ENCODE measurements at regions not wholly inside any gene's neighbourhood (a gene's known extent, or its start where the extent isn't known, plus 50 kb on each side); places are given as distances from the start of the nearest gene placed in this dataset.

- Histone ChIP-seq H3K27ac (ENCODE audit: low read length in 2 of 2) (no peak overlapping the region), H3K79me2 (ENCODE audit: control insufficient read depth, insufficient read depth, low read length) (no peaks in the 10 kb centered on the region), H3K4me1 (ENCODE audit: control insufficient read depth in 2 of 2, insufficient read depth in 2 of 2, low read length in 2 of 2) (no peaks in the 10 kb centered on the region), H3K27me3 (replicated peaks in 1 of 4; ENCODE audit: control extremely low read depth in 1 of 4, control insufficient read depth in 3 of 4, insufficient read depth in 4 of 4, low read length in 3 of 4) (no peaks in the 10 kb centered on the region), H3K9ac (ENCODE audit: low read length) (no peak overlapping the region), H3K4me2 (replicated peaks; ENCODE audit: low read depth, low read length, poor library complexity, severe bottlenecking) (no peak overlapping the region), H3K9me3 (ENCODE audit: control extremely low read depth in 1 of 3, control insufficient read depth in 2 of 3, insufficient read depth in 1 of 3, low read length in 2 of 3) (peaks cover 0 to 13% (median 0%) of the 10 kb centered on the region in 3 donors), H3K4me3 (ENCODE audit: control extremely low read depth in 1 of 5, extremely low read depth in 1 of 5, insufficient read depth in 1 of 5, low read depth in 2 of 5, low read length in 4 of 5) (no peak overlapping the region), H3K36me3 (replicated peaks in 1 of 2; ENCODE audit: control extremely low read depth in 1 of 2, control insufficient read depth in 1 of 2, extremely low read depth in 1 of 2, insufficient read depth in 2 of 2, low read length in 1 of 2) (no peaks in the 10 kb centered on the region), H4K20me1 (ENCODE audit: control insufficient read depth, insufficient read depth, low read length, poor library complexity, severe bottlenecking) (no peaks in the 10 kb centered on the region), H2AFZ (ENCODE audit: insufficient read depth, low read depth, low read length, poor library complexity, severe bottlenecking) (no peak overlapping the region)
- POLR2A ChIA-PET, result no interaction called here
- ATAC-seq (ENCODE audit: low read depth) (no peak), DNase-seq (no peak)
- TF ChIP-seq CTCF (IDR thresholded peaks at IDR 0.05) (no peak), EZH2 (IDR thresholded peaks at IDR 0.05; ENCODE audit: borderline replicate concordance, insufficient read depth, low read depth, low read length, poor library complexity, severe bottlenecking) (no peak)
- CTCF ChIA-PET, result interaction anchor here (0.6 kb wide), 1 partner anchor 449 kb away, joined by 4 read pairs; no protein-coding TSS in a partner anchor
- intact Hi-C loops (cut with micrococcal nuclease), result no loop called here
- H3K4me3 Mint-ChIP-seq, result no peak overlapping the region
- WGBS (ENCODE audit: insufficient coverage), result no CpG with 5 or more reads among the region's 5 CpGs
- H3K9me3 Mint-ChIP-seq (ENCODE audit: insufficient read depth), result no peaks in the 10 kb centered on the region
- no peak overlapping the region for H3K27ac Mint-ChIP-seq
- no peaks in the 10 kb centered on the region for H3K4me1 Mint-ChIP-seq
- H3K27me3 Mint-ChIP-seq, result peaks cover 10% of the 10 kb centered on the region
Measured at GRCh38 chr2:64376926-64377325, 77.0 kb upstream of the LGALSL start.

GRCh38 chr2:64379186-64379585 lies 74.8 kb upstream of the LGALSL start:
- ChIA-PET POLR2A (no interaction called here), CTCF (no interaction called here)
- no peak overlapping the region for H3K27ac Mint-ChIP-seq
- Histone ChIP-seq H4K20me1 (ENCODE audit: control insufficient read depth, insufficient read depth, low read length, poor library complexity, severe bottlenecking) (no peaks in the 10 kb centered on the region), H3K9me3 (ENCODE audit: control extremely low read depth in 1 of 3, control insufficient read depth in 2 of 3, insufficient read depth in 1 of 3, low read length in 2 of 3) (peaks cover 0 to 13% (median 0%) of the 10 kb centered on the region in 3 donors), H3K4me3 (ENCODE audit: control extremely low read depth in 1 of 5, extremely low read depth in 1 of 5, insufficient read depth in 1 of 5, low read depth in 2 of 5, low read length in 4 of 5) (no peak overlapping the region), H3K4me2 (replicated peaks; ENCODE audit: low read depth, low read length, poor library complexity, severe bottlenecking) (no peak overlapping the region), H3K79me2 (ENCODE audit: control insufficient read depth, insufficient read depth, low read length) (no peaks in the 10 kb centered on the region), H3K36me3 (replicated peaks in 1 of 2; ENCODE audit: control extremely low read depth in 1 of 2, control insufficient read depth in 1 of 2, extremely low read depth in 1 of 2, insufficient read depth in 2 of 2, low read length in 1 of 2) (no peaks in the 10 kb centered on the region), H3K27ac (ENCODE audit: low read length in 2 of 2) (no peak overlapping the region), H3K9ac (ENCODE audit: low read length) (no peak overlapping the region), H3K4me1 (ENCODE audit: control insufficient read depth in 2 of 2, insufficient read depth in 2 of 2, low read length in 2 of 2) (no peaks in the 10 kb centered on the region), H3K27me3 (replicated peaks in 1 of 4; ENCODE audit: control extremely low read depth in 1 of 4, control insufficient read depth in 3 of 4, insufficient read depth in 4 of 4, low read length in 3 of 4) (no peaks in the 10 kb centered on the region), H2AFZ (ENCODE audit: insufficient read depth, low read depth, low read length, poor library complexity, severe bottlenecking) (no peak overlapping the region)
- intact Hi-C loops (cut with micrococcal nuclease), result no loop called here
- ATAC-seq (ENCODE audit: low read depth) (no peak), DNase-seq (no peak)
- H3K27me3 Mint-ChIP-seq, result peaks cover 10% of the 10 kb centered on the region
- H3K4me3 Mint-ChIP-seq, result no peak overlapping the region
- WGBS (ENCODE audit: insufficient coverage), result 98% methylated on average over 7 of the region's 7 CpGs
- TF ChIP-seq CTCF (IDR thresholded peaks at IDR 0.05), result no peak
- no peaks in the 10 kb centered on the region for H3K4me1 Mint-ChIP-seq
- no peaks in the 10 kb centered on the region for H3K9me3 Mint-ChIP-seq (ENCODE audit: insufficient read depth)

All from B cell (primary cell).